ENCODE measurements at regions not wholly inside any gene's neighbourhood (a gene's known extent, or its start where the extent isn't known, plus 50 kb on each side); places are given as distances from the start of the nearest gene placed in this dataset.

DNA sequence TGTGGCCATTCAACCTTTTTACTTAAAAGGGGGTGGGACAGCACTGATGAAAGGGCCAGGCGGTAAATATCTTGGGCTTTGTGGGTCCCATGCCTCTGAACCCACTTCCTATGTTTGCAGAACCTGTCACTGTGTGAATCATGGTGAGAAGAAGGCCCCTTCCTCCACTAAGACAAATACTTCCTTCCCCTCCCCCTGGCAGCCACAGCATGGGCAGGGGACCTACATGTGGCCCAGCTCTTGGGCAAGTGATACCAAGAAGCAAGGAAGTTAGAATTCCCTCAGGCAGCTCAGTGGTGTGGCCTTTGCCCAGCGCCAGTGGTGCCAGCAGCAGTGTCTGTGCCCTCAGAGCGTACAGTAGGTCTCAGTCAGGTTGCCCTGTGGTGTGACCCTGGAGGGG lies 168.6 kb downstream of the TRIM33 start:
- BruUV-seq (replicated peaks): no TSS peak
- ChIA-PET POLR2A (interaction anchor here (0.9 kb wide), 1 partner anchor 8 kb away, joined by 4 read pairs; no protein-coding TSS in a partner anchor), CTCF (interaction anchor here (0.6 to 1.0 kb wide), 4 partner anchors 15 to 86 kb away, joined by 3 to 5 read pairs (median 4); no protein-coding TSS in a partner anchor)
- Mint-ChIP-seq H3K36me3 (ENCODE audit: insufficient read depth, unreplicated experiment) (no peaks in the 10 kb centered on the region), H3K27ac (ENCODE audit: low read depth, unreplicated experiment) (no peak overlapping the region), H3K27me3 (ENCODE audit: insufficient read depth, unreplicated experiment) (no peaks in the 10 kb centered on the region), H3K4me1 (ENCODE audit: insufficient read depth, unreplicated experiment) (peaks cover 4% of the 10 kb centered on the region), H3K4me3 (ENCODE audit: unreplicated experiment) (no peak overlapping the region), H3K9me3 (ENCODE audit: unreplicated experiment) (no peaks in the 10 kb centered on the region)
- intact Hi-C loops (cut with micrococcal nuclease): loop anchor here (10.0 kb wide), 1 partner anchor 702 kb away; no protein-coding TSS in a partner anchor
- DNase-seq (ENCODE audit: unreplicated experiment): no peak
- TF ChIP-seq, protein P1, sequence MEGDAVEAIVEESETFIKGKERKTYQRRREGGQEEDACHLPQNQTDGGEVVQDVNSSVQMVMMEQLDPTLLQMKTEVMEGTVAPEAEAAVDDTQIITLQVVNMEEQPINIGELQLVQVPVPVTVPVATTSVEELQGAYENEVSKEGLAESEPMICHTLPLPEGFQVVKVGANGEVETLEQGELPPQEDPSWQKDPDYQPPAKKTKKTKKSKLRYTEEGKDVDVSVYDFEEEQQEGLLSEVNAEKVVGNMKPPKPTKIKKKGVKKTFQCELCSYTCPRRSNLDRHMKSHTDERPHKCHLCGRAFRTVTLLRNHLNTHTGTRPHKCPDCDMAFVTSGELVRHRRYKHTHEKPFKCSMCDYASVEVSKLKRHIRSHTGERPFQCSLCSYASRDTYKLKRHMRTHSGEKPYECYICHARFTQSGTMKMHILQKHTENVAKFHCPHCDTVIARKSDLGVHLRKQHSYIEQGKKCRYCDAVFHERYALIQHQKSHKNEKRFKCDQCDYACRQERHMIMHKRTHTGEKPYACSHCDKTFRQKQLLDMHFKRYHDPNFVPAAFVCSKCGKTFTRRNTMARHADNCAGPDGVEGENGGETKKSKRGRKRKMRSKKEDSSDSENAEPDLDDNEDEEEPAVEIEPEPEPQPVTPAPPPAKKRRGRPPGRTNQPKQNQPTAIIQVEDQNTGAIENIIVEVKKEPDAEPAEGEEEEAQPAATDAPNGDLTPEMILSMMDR (IDR thresholded peaks at IDR 0.05; ENCODE audit: unreplicated experiment): no peak

DNA sequence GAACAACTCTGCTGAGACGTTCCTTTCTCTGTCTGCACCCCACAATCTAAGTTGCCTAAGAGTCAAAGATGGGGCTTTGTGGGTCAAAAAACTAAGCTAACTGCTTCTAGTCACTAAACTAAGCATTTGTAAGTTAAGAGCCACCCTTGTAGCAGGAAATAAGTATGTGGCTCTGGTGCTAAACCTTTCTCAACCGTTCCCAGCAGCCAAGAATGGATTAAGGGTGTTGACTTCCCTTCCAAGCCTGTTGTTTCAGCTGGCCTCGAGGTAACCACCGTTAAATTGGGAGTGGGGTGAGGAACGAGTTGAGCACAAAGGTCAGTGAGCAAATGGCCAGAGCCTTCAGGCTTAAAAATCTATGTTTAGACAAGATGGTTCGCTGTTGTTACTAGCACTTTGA lies 169.1 kb downstream of the TRIM33 start:
- H3K4me1 Mint-ChIP-seq (ENCODE audit: insufficient read depth, unreplicated experiment): peaks cover 4% of the 10 kb centered on the region
- no peak overlapping the region for H3K4me3 Mint-ChIP-seq (ENCODE audit: unreplicated experiment)
- H3K27me3 Mint-ChIP-seq (ENCODE audit: insufficient read depth, unreplicated experiment): no peaks in the 10 kb centered on the region
- POLR2A ChIA-PET: interaction anchor here (0.6 kb wide), 1 partner anchor 224 kb away, joined by 3 read pairs; no protein-coding TSS in a partner anchor
- no TSS peak for BruUV-seq (replicated peaks)
- H3K27ac Mint-ChIP-seq (ENCODE audit: low read depth, unreplicated experiment): no peak overlapping the region
- TF ChIP-seq, protein P1 (IDR thresholded peaks at IDR 0.05; ENCODE audit: unreplicated experiment): no peak
- intact Hi-C loops (cut with micrococcal nuclease): loop anchor here (10.0 kb wide), 1 partner anchor 703 kb away; no protein-coding TSS in a partner anchor
- DNase-seq (ENCODE audit: unreplicated experiment): no peak
- no peaks in the 10 kb centered on the region for H3K36me3 Mint-ChIP-seq (ENCODE audit: insufficient read depth, unreplicated experiment)
- H3K9me3 Mint-ChIP-seq (ENCODE audit: unreplicated experiment): no peaks in the 10 kb centered on the region
- CTCF ChIA-PET: interaction anchor here (0.6 to 0.9 kb wide), 3 partner anchors 86 to 525 kb away, joined by 3 to 4 read pairs (median 3); no protein-coding TSS in a partner anchor

DNA sequence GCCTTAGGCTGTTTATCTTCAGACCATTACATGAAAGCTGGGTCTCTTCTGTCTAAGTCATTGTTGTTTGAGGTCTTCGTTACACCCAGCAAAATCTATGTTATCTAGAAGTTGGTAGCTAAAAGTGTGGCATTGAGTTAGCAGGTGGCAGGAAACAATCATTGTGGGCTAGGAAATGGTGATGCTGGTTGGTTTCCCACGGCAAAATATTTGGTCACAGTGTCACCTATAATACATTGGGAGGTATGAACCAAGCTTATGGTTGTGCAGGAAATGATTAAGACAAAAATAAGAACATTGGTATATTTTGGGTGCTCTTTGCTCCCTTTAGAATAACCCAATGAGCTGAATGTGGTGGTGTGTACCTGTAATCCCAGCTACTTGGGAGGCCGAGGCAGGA lies 169.7 kb downstream of the TRIM33 start:
- ChIA-PET CTCF (interaction anchor here (0.6 to 0.8 kb wide), 3 partner anchors 240 to 1254 kb away, joined by 3 read pairs; no protein-coding TSS in a partner anchor), POLR2A (interaction anchor here (0.6 kb wide), 1 partner anchor 224 kb away, joined by 3 read pairs; no protein-coding TSS in a partner anchor)
- TF ChIP-seq, protein P1 (IDR thresholded peaks at IDR 0.05; ENCODE audit: unreplicated experiment): no peak
- no peak overlapping the region for H3K27ac Mint-ChIP-seq (ENCODE audit: low read depth, unreplicated experiment)
- H3K36me3 Mint-ChIP-seq (ENCODE audit: insufficient read depth, unreplicated experiment): no peaks in the 10 kb centered on the region
- H3K9me3 Mint-ChIP-seq (ENCODE audit: unreplicated experiment): no peaks in the 10 kb centered on the region
- intact Hi-C loops (cut with micrococcal nuclease): loop anchor here (10.0 kb wide), 1 partner anchor 704 kb away; no protein-coding TSS in a partner anchor
- H3K4me1 Mint-ChIP-seq (ENCODE audit: insufficient read depth, unreplicated experiment): peaks cover 6% of the 10 kb centered on the region
- H3K4me3 Mint-ChIP-seq (ENCODE audit: unreplicated experiment): no peak overlapping the region
- H3K27me3 Mint-ChIP-seq (ENCODE audit: insufficient read depth, unreplicated experiment): no peaks in the 10 kb centered on the region
- no TSS peak for BruUV-seq (replicated peaks)
- no peak for DNase-seq (ENCODE audit: unreplicated experiment)

DNA sequence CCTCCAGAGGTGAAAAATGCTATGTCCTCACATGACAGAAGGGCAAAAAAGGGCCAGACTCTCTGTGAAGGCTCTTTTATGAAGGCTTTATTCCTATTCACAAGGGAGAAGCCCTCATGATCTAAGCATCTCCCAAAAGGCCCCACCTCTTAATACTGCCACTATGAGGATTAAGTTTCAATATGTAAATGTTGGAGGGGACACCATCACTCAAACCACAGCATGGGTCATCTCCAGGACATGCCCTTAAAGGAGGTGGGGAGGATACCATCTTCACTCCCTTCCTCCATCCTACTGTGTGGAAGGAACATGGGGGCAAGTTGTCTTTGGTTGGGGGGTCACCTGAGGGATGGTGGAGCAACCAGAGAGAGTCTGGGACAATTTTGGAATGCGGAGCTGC lies 170.1 kb downstream of the TRIM33 start:
- TF ChIP-seq, protein P1 (IDR thresholded peaks at IDR 0.05; ENCODE audit: unreplicated experiment): no peak
- CTCF ChIA-PET: interaction anchor here (0.6 to 0.8 kb wide), 4 partner anchors 240 to 1981 kb away, joined by 3 to 4 read pairs (median 3); no protein-coding TSS in a partner anchor
- Mint-ChIP-seq H3K9me3 (ENCODE audit: unreplicated experiment) (no peaks in the 10 kb centered on the region), H3K4me1 (ENCODE audit: insufficient read depth, unreplicated experiment) (peaks cover 5% of the 10 kb centered on the region), H3K4me3 (ENCODE audit: unreplicated experiment) (no peak overlapping the region), H3K27me3 (ENCODE audit: insufficient read depth, unreplicated experiment) (no peaks in the 10 kb centered on the region), H3K27ac (ENCODE audit: low read depth, unreplicated experiment) (no peak overlapping the region), H3K36me3 (ENCODE audit: insufficient read depth, unreplicated experiment) (no peaks in the 10 kb centered on the region)
- intact Hi-C loops (cut with micrococcal nuclease): loop anchor here (10.0 kb wide), 1 partner anchor 704 kb away; no protein-coding TSS in a partner anchor
- DNase-seq (ENCODE audit: unreplicated experiment): no peak
- BruUV-seq (replicated peaks): no TSS peak
- POLR2A ChIA-PET: no interaction called here

Data from MCF 10A (cell line).